ENCODE measurements at regions not wholly inside any gene's neighbourhood (a gene's known extent, or its start where the extent isn't known, plus 50 kb on each side); places are given as distances from the start of the nearest gene placed in this dataset.

- H2AFZ ChIP-seq (ENCODE audit: insufficient read depth, low read depth, low read length, poor library complexity, severe bottlenecking) = no peak overlapping the region
- H3K27me3 ChIP-seq (ENCODE audit: control insufficient read depth in 2 of 2, insufficient read depth in 2 of 2, low read length in 2 of 2) = no peaks in the 10 kb centered on the region
- H3K27ac Mint-ChIP-seq = no peak overlapping the region
- H3K27ac ChIP-seq (ENCODE audit: low read depth in 1 of 2, low read length in 2 of 2) = no peak overlapping the region
- no peaks in the 10 kb centered on the region for H3K36me3 ChIP-seq (replicated peaks in 1 of 2; ENCODE audit: control insufficient read depth in 1 of 2, insufficient read depth in 2 of 2, low read length in 2 of 2)
- peaks cover 10% of the 10 kb centered on the region for H3K4me1 Mint-ChIP-seq
- no peak overlapping the region for H3K9ac ChIP-seq (ENCODE audit: insufficient read depth, low read length, poor library complexity, severe bottlenecking)
- peaks cover 4 to 17% (median 8%) of the 10 kb centered on the region in 7 donors for H3K9me3 Mint-ChIP-seq
- H3K4me1 ChIP-seq (ENCODE audit: control insufficient read depth in 1 of 2, insufficient read depth in 2 of 2, low read length in 2 of 2) = peaks cover 5 to 14% of the 10 kb centered on the region in 2 donors
- H3K9me3 ChIP-seq (replicated peaks in 1 of 2; ENCODE audit: control insufficient read depth in 1 of 2, insufficient read depth in 1 of 2, low read length in 2 of 2) = peaks cover 5 to 13% of the 10 kb centered on the region in 2 donors
- H3K4me2 ChIP-seq (replicated peaks; ENCODE audit: extremely low read depth, low read length, poor library complexity, severe bottlenecking) = no peak overlapping the region
- TF ChIP-seq CTCF (IDR thresholded peaks at IDR 0.05) = no peak
- H4K20me1 ChIP-seq (ENCODE audit: insufficient read depth, low read length) = no peaks in the 10 kb centered on the region
- 100% methylated on average over 1 of the region's 10 CpGs for WGBS (ENCODE audit: insufficient coverage)
- H3K79me2 ChIP-seq (ENCODE audit: insufficient read depth, low read length) = no peaks in the 10 kb centered on the region
- H3K27me3 Mint-ChIP-seq (ENCODE audit: low read depth in 3 of 3) = peaks cover 4 to 7% (median 4%) of the 10 kb centered on the region in 3 donors
- H3K4me3 Mint-ChIP-seq = no peak overlapping the region
- intact Hi-C loops (cut with micrococcal nuclease) = loop anchor here in 1 of 2 donors (10.0 kb wide), 1 partner anchor 61 kb away; no protein-coding TSS in a partner anchor
- H3K36me3 Mint-ChIP-seq = no peaks in the 10 kb centered on the region
- H3K4me3 ChIP-seq (replicated peaks in 1 of 3; ENCODE audit: low read depth in 2 of 3, low read length in 3 of 3) = no peak overlapping the region
- no peak for DNase-seq
Measured at GRCh38 chr16:10333321-10334032, 52.4 kb upstream of the ATF7IP2 start.

- H3K4me2 ChIP-seq (replicated peaks; ENCODE audit: extremely low read depth, low read length, poor library complexity, severe bottlenecking) = no peak overlapping the region
- H3K27me3 Mint-ChIP-seq (ENCODE audit: low read depth in 3 of 3) = peaks cover 2 to 4% (median 3%) of the 10 kb centered on the region in 3 donors
- H3K9me3 ChIP-seq (replicated peaks in 1 of 2; ENCODE audit: control insufficient read depth in 1 of 2, insufficient read depth in 1 of 2, low read length in 2 of 2) = peaks cover 25 to 35% of the 10 kb centered on the region in 2 donors
- no peak for TF ChIP-seq CTCF (IDR thresholded peaks at IDR 0.05)
- H3K36me3 ChIP-seq (replicated peaks in 1 of 2; ENCODE audit: control insufficient read depth in 1 of 2, insufficient read depth in 2 of 2, low read length in 2 of 2) = peaks cover 0 to 5% of the 10 kb centered on the region in 2 donors
- H3K27me3 ChIP-seq (ENCODE audit: control insufficient read depth in 2 of 2, insufficient read depth in 2 of 2, low read length in 2 of 2) = no peaks in the 10 kb centered on the region
- H3K79me2 ChIP-seq (ENCODE audit: insufficient read depth, low read length) = no peaks in the 10 kb centered on the region
- no peak overlapping the region for H3K27ac Mint-ChIP-seq
- H3K9ac ChIP-seq (ENCODE audit: insufficient read depth, low read length, poor library complexity, severe bottlenecking) = no peak overlapping the region
- WGBS (ENCODE audit: insufficient coverage) = 83% methylated on average over 9 of the region's 12 CpGs
- peaks cover 0 to 3% of the 10 kb centered on the region in 2 donors for H3K36me3 Mint-ChIP-seq
- no peak for DNase-seq
- intact Hi-C loops (cut with micrococcal nuclease) = loop anchor here in 1 of 2 donors (10.0 kb wide), 1 partner anchor 59 kb away; no protein-coding TSS in a partner anchor
- H2AFZ ChIP-seq (ENCODE audit: insufficient read depth, low read depth, low read length, poor library complexity, severe bottlenecking) = no peak overlapping the region
- peaks cover 0 to 13% of the 10 kb centered on the region in 2 donors for H3K4me1 ChIP-seq (ENCODE audit: control insufficient read depth in 1 of 2, insufficient read depth in 2 of 2, low read length in 2 of 2)
- no peak overlapping the region for H3K27ac ChIP-seq (ENCODE audit: low read depth in 1 of 2, low read length in 2 of 2)
- H3K4me3 Mint-ChIP-seq = no peak overlapping the region
- peaks cover 19 to 39% (median 29%) of the 10 kb centered on the region in 7 donors for H3K9me3 Mint-ChIP-seq
- H3K4me1 Mint-ChIP-seq = peaks cover 4% of the 10 kb centered on the region
- no peaks in the 10 kb centered on the region for H4K20me1 ChIP-seq (ENCODE audit: insufficient read depth, low read length)
- H3K4me3 ChIP-seq (replicated peaks in 1 of 3; ENCODE audit: low read depth in 2 of 3, low read length in 3 of 3) = no peak overlapping the region
Measured at GRCh38 chr16:10335681-10336080, 50.2 kb upstream of the ATF7IP2 start.

All from CD14-positive monocyte (primary cell).